ENCODE measurements at regions not wholly inside any gene's neighbourhood (a gene's known extent, or its start where the extent isn't known, plus 50 kb on each side); places are given as distances from the start of the nearest gene placed in this dataset.

- Histone ChIP-seq H3K4me2 (no peak overlapping the region), H3K36me3 (no peaks in the 10 kb centered on the region), H3K9me3 (replicated peaks in 1 of 11) (no peaks in the 10 kb centered on the region), H3K4me1 (no peaks in the 10 kb centered on the region), H3K4me3 (no peak overlapping the region), H4K20me1 (no peaks in the 10 kb centered on the region), H3K27me3 (no peaks in the 10 kb centered on the region), H3K9ac (no peak overlapping the region), H3K27ac (no peak overlapping the region)
- TF ChIP-seq Cebpa-rat (IDR thresholded peaks at IDR 0.05) = no peak
Observed at GRCh38 chr11:15700456-15700855, 585.7 kb downstream of the INSC start.

DNA sequence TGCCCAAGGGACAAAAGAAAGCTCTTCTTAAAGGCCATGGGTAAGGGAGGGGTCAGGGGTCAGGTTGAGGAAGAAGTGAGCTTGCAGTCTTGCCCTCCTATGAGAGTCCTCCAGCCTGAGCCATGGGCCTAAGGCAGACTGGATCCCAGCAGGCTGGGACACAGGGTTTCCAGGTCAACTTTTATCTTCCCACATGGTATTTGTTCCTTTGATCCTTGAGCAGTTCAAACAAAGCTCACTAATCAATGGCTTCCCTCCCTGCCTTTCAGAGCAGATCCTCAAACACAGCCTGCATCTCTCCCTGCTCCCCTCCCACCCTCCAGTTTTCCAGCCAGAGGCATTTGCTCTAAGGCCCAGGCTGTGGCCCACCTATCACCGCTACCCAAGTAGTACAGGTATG, 589.3 kb downstream of the INSC start:
- TF ChIP-seq Cebpa-rat (IDR thresholded peaks at IDR 0.05) = no peak
- H3K4me3 ChIP-seq = no peak overlapping the region
- H3K4me2 ChIP-seq = no peak overlapping the region
- no peak overlapping the region for H3K27ac ChIP-seq
- no peaks in the 10 kb centered on the region for H3K9me3 ChIP-seq (replicated peaks in 1 of 11)
- H3K27me3 ChIP-seq = no peaks in the 10 kb centered on the region
- no peaks in the 10 kb centered on the region for H3K36me3 ChIP-seq
- no peak overlapping the region for H3K9ac ChIP-seq
- H3K4me1 ChIP-seq = no peaks in the 10 kb centered on the region
- no peaks in the 10 kb centered on the region for H4K20me1 ChIP-seq

DNA sequence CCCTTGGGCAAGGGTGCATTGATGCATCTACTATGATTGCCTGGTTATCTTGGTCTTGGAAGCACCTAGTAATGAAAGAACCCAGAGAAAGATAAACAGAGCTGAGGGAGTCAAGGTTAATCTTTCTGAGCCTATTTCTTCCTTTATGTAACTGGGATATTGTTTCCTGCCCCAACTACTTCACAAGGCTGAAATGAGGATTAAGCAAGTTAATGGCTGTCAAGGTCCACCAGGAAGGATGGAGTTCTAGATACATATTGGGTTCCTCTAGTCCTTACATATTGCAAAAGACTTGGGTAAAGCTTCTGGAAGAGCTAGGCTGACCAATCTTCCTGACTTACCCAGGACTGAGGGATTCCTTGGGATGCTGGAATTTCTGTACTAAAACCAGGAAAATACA, 589.8 kb downstream of the INSC start:
- Histone ChIP-seq H3K9ac (no peak overlapping the region), H3K9me3 (replicated peaks in 1 of 11) (no peaks in the 10 kb centered on the region), H3K36me3 (no peaks in the 10 kb centered on the region), H3K27me3 (no peaks in the 10 kb centered on the region), H3K27ac (no peak overlapping the region), H3K4me3 (no peak overlapping the region), H3K4me1 (no peaks in the 10 kb centered on the region), H4K20me1 (no peaks in the 10 kb centered on the region), H3K4me2 (no peak overlapping the region)
- TF ChIP-seq Cebpa-rat (IDR thresholded peaks at IDR 0.05) = no peak

DNA sequence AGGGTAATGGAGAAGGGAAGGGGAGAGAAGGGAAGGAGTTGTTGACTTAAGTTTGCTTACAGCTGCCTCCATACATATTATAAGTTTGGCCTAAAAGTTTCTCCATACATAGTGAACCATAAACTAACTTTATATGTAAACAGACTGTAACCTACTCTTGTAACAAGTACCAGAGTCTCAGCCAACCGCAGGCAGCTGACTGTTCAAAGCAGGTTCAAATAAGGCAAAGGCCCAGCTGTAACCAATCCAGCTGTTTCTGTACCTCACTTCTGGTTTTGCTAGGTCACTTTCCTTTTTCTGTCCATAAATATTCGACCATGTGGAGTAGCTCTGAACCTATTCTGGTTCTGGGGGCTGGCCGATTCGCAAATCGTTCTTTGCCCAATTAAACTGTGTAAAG, 591.2 kb downstream of the INSC start:
- H3K9ac ChIP-seq = no peak overlapping the region
- no peak overlapping the region for H3K27ac ChIP-seq
- H3K9me3 ChIP-seq (replicated peaks in 1 of 11) = no peaks in the 10 kb centered on the region
- no peaks in the 10 kb centered on the region for H3K4me1 ChIP-seq
- no peaks in the 10 kb centered on the region for H3K36me3 ChIP-seq
- TF ChIP-seq Cebpa-rat (IDR thresholded peaks at IDR 0.05) = no peak
- H3K4me2 ChIP-seq = no peak overlapping the region
- H3K27me3 ChIP-seq = no peaks in the 10 kb centered on the region
- no peak overlapping the region for H3K4me3 ChIP-seq
- no peaks in the 10 kb centered on the region for H4K20me1 ChIP-seq

DNA sequence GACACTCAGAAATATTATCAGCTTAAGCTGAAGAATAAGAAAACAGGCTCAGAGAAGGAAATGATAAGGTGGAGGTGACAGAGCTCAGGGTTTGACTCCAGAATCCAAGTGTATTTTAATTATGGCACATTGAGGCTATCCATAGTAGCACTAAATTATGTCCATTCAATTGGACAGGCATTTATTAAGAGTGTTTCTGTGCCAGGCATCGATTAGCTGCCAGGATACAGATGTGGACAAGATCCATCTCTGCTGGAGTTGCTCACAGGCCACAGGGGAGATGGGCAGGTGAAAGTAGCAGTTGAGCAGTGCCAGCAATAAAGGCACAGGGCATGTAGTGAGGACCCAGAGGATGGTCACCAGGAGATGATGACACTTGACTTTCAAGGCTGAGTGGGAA, 592.5 kb downstream of the INSC start:
- Histone ChIP-seq H3K27ac (no peak overlapping the region), H3K36me3 (no peaks in the 10 kb centered on the region), H3K27me3 (no peaks in the 10 kb centered on the region), H3K4me1 (no peaks in the 10 kb centered on the region), H3K4me3 (no peak overlapping the region), H3K4me2 (no peak overlapping the region), H3K9ac (no peak overlapping the region), H4K20me1 (no peaks in the 10 kb centered on the region), H3K9me3 (replicated peaks in 1 of 11) (no peaks in the 10 kb centered on the region)
- TF ChIP-seq Cebpa-rat (IDR thresholded peaks at IDR 0.05) = no peak

DNA sequence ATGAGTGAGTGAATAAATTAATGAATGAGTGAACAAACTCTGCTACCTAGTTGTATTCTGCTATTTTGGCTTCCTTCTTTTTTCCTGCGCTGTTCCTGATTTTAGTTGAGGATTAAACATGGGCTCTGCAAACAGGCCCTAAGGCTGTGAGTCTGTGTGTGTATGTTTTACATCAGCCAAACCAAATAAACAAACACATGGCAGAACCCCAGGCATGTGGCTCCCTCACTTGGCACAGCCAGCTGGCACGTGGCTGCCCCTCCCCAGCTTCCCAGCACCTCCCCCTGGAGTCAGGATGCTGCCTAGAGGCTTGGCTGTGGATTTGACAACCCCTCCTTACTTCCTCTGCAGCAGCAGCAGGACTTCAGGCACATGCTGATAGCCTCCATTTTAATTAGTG, 593.2 kb downstream of the INSC start:
- H3K4me1 ChIP-seq = no peaks in the 10 kb centered on the region
- H4K20me1 ChIP-seq = no peaks in the 10 kb centered on the region
- no peaks in the 10 kb centered on the region for H3K36me3 ChIP-seq
- no peak overlapping the region for H3K4me2 ChIP-seq
- H3K9ac ChIP-seq = no peak overlapping the region
- H3K27me3 ChIP-seq = no peaks in the 10 kb centered on the region
- H3K27ac ChIP-seq = no peak overlapping the region
- no peak overlapping the region for H3K4me3 ChIP-seq
- TF ChIP-seq Cebpa-rat (IDR thresholded peaks at IDR 0.05) = no peak
- H3K9me3 ChIP-seq (replicated peaks in 1 of 11) = no peaks in the 10 kb centered on the region

GRCh38 chr11:15710580-15711275, 596.0 kb downstream of the INSC start:
- no peaks in the 10 kb centered on the region for H3K9me3 ChIP-seq (replicated peaks in 1 of 11)
- no peak overlapping the region for H3K9ac ChIP-seq
- H3K36me3 ChIP-seq = no peaks in the 10 kb centered on the region
- no peaks in the 10 kb centered on the region for H3K4me1 ChIP-seq
- H3K4me2 ChIP-seq = no peak overlapping the region
- H3K27ac ChIP-seq = no peak overlapping the region
- H4K20me1 ChIP-seq = no peaks in the 10 kb centered on the region
- TF ChIP-seq Cebpa-rat (IDR thresholded peaks at IDR 0.05) = no peak
- H3K4me3 ChIP-seq = no peak overlapping the region
- H3K27me3 ChIP-seq = no peaks in the 10 kb centered on the region

GRCh38 chr11:15711311-15711710, 596.6 kb downstream of the INSC start:
- no peaks in the 10 kb centered on the region for H3K9me3 ChIP-seq (replicated peaks in 1 of 11)
- no peak overlapping the region for H3K4me3 ChIP-seq
- TF ChIP-seq Cebpa-rat (IDR thresholded peaks at IDR 0.05) = no peak
- H3K27ac ChIP-seq = no peak overlapping the region
- no peaks in the 10 kb centered on the region for H4K20me1 ChIP-seq
- no peaks in the 10 kb centered on the region for H3K36me3 ChIP-seq
- no peaks in the 10 kb centered on the region for H3K4me1 ChIP-seq
- no peak overlapping the region for H3K4me2 ChIP-seq
- no peak overlapping the region for H3K9ac ChIP-seq
- no peaks in the 10 kb centered on the region for H3K27me3 ChIP-seq

DNA sequence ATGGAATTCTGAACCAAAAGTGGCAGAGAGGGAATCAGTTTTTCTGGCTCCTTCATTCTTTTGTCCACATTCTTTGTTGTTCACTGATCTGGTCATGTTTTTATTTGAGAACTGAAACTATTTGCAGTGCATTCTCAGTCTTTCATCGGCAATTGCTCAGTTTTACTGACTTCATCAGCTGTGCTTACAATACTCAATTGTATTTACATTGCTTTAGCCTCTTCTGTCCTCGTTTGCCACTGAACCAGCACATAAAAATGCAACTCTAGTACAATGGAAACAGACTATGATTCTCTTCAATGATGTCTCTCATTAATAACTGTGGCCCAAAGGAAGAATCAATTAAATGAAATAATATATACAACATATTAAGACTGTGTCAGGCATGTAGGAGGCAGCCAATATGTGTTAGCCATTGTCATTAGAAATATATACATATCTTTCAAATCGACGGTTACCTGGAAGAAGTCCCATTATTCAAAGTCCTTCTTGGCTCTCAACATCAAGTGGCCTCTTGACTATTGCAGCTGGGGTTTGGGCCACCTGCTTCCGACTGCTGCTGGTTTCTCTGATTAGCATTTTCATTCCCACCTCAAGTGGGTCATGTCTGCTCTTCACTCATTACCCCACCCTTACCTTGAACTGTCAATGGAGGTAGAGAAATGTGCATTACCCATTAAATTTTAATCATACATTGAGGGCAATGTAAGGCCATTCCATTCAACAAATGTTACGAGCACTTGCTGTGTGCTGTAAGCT, 600.1 kb downstream of the INSC start:
- Histone ChIP-seq H3K4me2 (no peak overlapping the region), H3K9ac (no peak overlapping the region), H3K4me1 (no peaks in the 10 kb centered on the region), H4K20me1 (no peaks in the 10 kb centered on the region), H3K27ac (no peak overlapping the region), H3K9me3 (replicated peaks in 1 of 11) (no peaks in the 10 kb centered on the region), H3K4me3 (no peak overlapping the region), H3K27me3 (no peaks in the 10 kb centered on the region), H3K36me3 (no peaks in the 10 kb centered on the region)
- TF ChIP-seq Cebpa-rat (IDR thresholded peaks at IDR 0.05) = no peak

DNA sequence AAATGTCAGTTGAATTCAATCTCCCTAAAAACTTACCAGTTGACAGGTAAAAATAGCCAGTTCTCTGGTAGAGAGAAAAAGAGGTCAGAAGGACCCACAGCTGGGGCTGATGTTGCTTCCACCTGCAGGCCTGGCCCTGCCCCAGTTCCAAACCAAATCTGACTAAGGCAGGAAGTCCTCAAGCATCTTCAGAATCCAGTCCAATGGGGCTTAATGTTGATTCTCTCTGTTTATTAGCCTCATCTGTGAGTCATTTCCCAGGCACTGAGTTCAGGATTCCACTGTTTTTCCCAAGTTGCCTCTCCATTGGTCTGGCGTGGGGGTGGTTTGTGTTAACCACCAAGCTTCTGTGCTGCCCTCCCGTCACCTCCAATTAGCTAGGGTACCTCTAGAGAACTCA, 601.8 kb downstream of the INSC start:
- Histone ChIP-seq H3K4me1 (no peaks in the 10 kb centered on the region), H3K36me3 (no peaks in the 10 kb centered on the region), H3K27ac (no peak overlapping the region), H3K4me2 (no peak overlapping the region), H3K9ac (no peak overlapping the region), H3K9me3 (replicated peaks in 1 of 11) (no peaks in the 10 kb centered on the region), H3K4me3 (no peak overlapping the region), H4K20me1 (no peaks in the 10 kb centered on the region), H3K27me3 (no peaks in the 10 kb centered on the region)
- no peak for TF ChIP-seq Cebpa-rat (IDR thresholded peaks at IDR 0.05)

Data from BLaER1 treated with 17β-estradiol and CSF1 and Interleukin-3, amounts not matched to agents 10 nM and 100 nM (cell line).